ENCODE measurements at regions not wholly inside any gene's neighbourhood (a gene's known extent, or its start where the extent isn't known, plus 50 kb on each side); places are given as distances from the start of the nearest gene placed in this dataset.

GRCh38 chr15:77836121-77836692, 203.5 kb upstream of the LINGO1 start:
- Mint-ChIP-seq H3K9me3 (ENCODE audit: insufficient read depth) (no peaks in the 10 kb centered on the region), H3K27me3 (peaks cover 36% of the 10 kb centered on the region), H3K27ac (no peak overlapping the region), H3K4me3 (no peak overlapping the region), H3K4me1 (no peaks in the 10 kb centered on the region)
- ChIA-PET CTCF (no interaction called here), POLR2A (no interaction called here)
- Histone ChIP-seq H3K4me1 (ENCODE audit: control insufficient read depth in 2 of 2, insufficient read depth in 2 of 2, low read length in 2 of 2) (no peaks in the 10 kb centered on the region), H2AFZ (ENCODE audit: insufficient read depth, low read depth, low read length, poor library complexity, severe bottlenecking) (no peak overlapping the region), H3K4me3 (ENCODE audit: control extremely low read depth in 1 of 5, extremely low read depth in 1 of 5, insufficient read depth in 1 of 5, low read depth in 2 of 5, low read length in 4 of 5) (no peak overlapping the region), H3K79me2 (ENCODE audit: control insufficient read depth, insufficient read depth, low read length) (no peaks in the 10 kb centered on the region), H3K4me2 (replicated peaks; ENCODE audit: low read depth, low read length, poor library complexity, severe bottlenecking) (no peak overlapping the region), H3K9me3 (ENCODE audit: control extremely low read depth in 1 of 3, control insufficient read depth in 2 of 3, insufficient read depth in 1 of 3, low read length in 2 of 3) (peaks cover 0 to 7% (median 0%) of the 10 kb centered on the region in 3 donors), H3K36me3 (replicated peaks in 1 of 2; ENCODE audit: control extremely low read depth in 1 of 2, control insufficient read depth in 1 of 2, extremely low read depth in 1 of 2, insufficient read depth in 2 of 2, low read length in 1 of 2) (no peaks in the 10 kb centered on the region), H3K9ac (ENCODE audit: low read length) (no peak overlapping the region), H4K20me1 (ENCODE audit: control insufficient read depth, insufficient read depth, low read length, poor library complexity, severe bottlenecking) (no peaks in the 10 kb centered on the region), H3K27me3 (replicated peaks in 1 of 4; ENCODE audit: control extremely low read depth in 1 of 4, control insufficient read depth in 3 of 4, insufficient read depth in 4 of 4, low read length in 3 of 4) (peaks cover 0 to 20% (median 0%) of the 10 kb centered on the region in 4 experiments), H3K27ac (ENCODE audit: low read length in 2 of 2) (no peak overlapping the region)
- TF ChIP-seq EZH2 (IDR thresholded peaks at IDR 0.05; ENCODE audit: borderline replicate concordance, insufficient read depth, low read depth, low read length, poor library complexity, severe bottlenecking) (no peak), CTCF (IDR thresholded peaks at IDR 0.05) (no peak)
- no peak for ATAC-seq (ENCODE audit: low read depth)
- WGBS (ENCODE audit: insufficient coverage), result 59% methylated on average over 5 of the region's 6 CpGs
- DNase-seq, result no peak
- intact Hi-C loops (cut with micrococcal nuclease), result no loop called here

GRCh38 chr15:77834276-77834990, 201.7 kb upstream of the LINGO1 start:
- no peaks in the 10 kb centered on the region for H3K36me3 ChIP-seq (replicated peaks in 1 of 2; ENCODE audit: control extremely low read depth in 1 of 2, control insufficient read depth in 1 of 2, extremely low read depth in 1 of 2, insufficient read depth in 2 of 2, low read length in 1 of 2)
- H3K9me3 Mint-ChIP-seq (ENCODE audit: insufficient read depth), result no peaks in the 10 kb centered on the region
- no peak for ATAC-seq (ENCODE audit: low read depth)
- POLR2A ChIA-PET, result no interaction called here
- no peak overlapping the region for H3K4me3 ChIP-seq (ENCODE audit: control extremely low read depth in 1 of 5, extremely low read depth in 1 of 5, insufficient read depth in 1 of 5, low read depth in 2 of 5, low read length in 4 of 5)
- H2AFZ ChIP-seq (ENCODE audit: insufficient read depth, low read depth, low read length, poor library complexity, severe bottlenecking), result no peak overlapping the region
- H3K9ac ChIP-seq (ENCODE audit: low read length), result no peak overlapping the region
- no peaks in the 10 kb centered on the region for H4K20me1 ChIP-seq (ENCODE audit: control insufficient read depth, insufficient read depth, low read length, poor library complexity, severe bottlenecking)
- no peak overlapping the region for H3K4me3 Mint-ChIP-seq
- intact Hi-C loops (cut with micrococcal nuclease), result no loop called here
- no peak overlapping the region for H3K27ac Mint-ChIP-seq
- peaks cover 0 to 9% (median 0%) of the 10 kb centered on the region in 4 experiments for H3K27me3 ChIP-seq (replicated peaks in 1 of 4; ENCODE audit: control extremely low read depth in 1 of 4, control insufficient read depth in 3 of 4, insufficient read depth in 4 of 4, low read length in 3 of 4)
- peaks cover 0 to 7% (median 0%) of the 10 kb centered on the region in 3 donors for H3K9me3 ChIP-seq (ENCODE audit: control extremely low read depth in 1 of 3, control insufficient read depth in 2 of 3, insufficient read depth in 1 of 3, low read length in 2 of 3)
- H3K4me2 ChIP-seq (replicated peaks; ENCODE audit: low read depth, low read length, poor library complexity, severe bottlenecking), result no peak overlapping the region
- WGBS (ENCODE audit: insufficient coverage), result 80% methylated on average over 2 of the region's 7 CpGs
- CTCF ChIA-PET, result no interaction called here
- peaks cover 30% of the 10 kb centered on the region for H3K27me3 Mint-ChIP-seq
- H3K4me1 ChIP-seq (ENCODE audit: control insufficient read depth in 2 of 2, insufficient read depth in 2 of 2, low read length in 2 of 2), result no peaks in the 10 kb centered on the region
- no peaks in the 10 kb centered on the region for H3K79me2 ChIP-seq (ENCODE audit: control insufficient read depth, insufficient read depth, low read length)
- TF ChIP-seq EZH2 (IDR thresholded peaks at IDR 0.05; ENCODE audit: borderline replicate concordance, insufficient read depth, low read depth, low read length, poor library complexity, severe bottlenecking) (no peak), CTCF (IDR thresholded peaks at IDR 0.05) (no peak)
- no peak for DNase-seq
- H3K27ac ChIP-seq (ENCODE audit: low read length in 2 of 2), result no peak overlapping the region
- H3K4me1 Mint-ChIP-seq, result no peaks in the 10 kb centered on the region

Measured in B cell (primary cell).